HEK293 (cell line): ENCODE measurements at regions not wholly inside any gene's neighbourhood (a gene's known extent, or its start where the extent isn't known, plus 50 kb on each side); places are given as distances from the start of the nearest gene placed in this dataset.

Source experiments
- CTCF ChIA-PET: fragments of 350-600 bp; formaldehyde crosslinking; extraction: SDS; loops from one replicate; lab custom pipeline; 2021; ENCODE audit warnings: antibody characterized with exemption; lab: Yijun Ruan, JAX
- POLR2A ChIA-PET: fragments of 300-600 bp; formaldehyde crosslinking; extraction: SDS; loops from one replicate; lab custom pipeline; 2020; ENCODE audit warnings: antibody characterized with exemption, inconsistent platforms; lab: Yijun Ruan, JAX
- H3K27ac ChIP-seq: fragments of 200-500 bp; sonication (Bioruptor generic); 2 replicates; pipeline ENCODE4 v1.5.1; 2014; ENCODE audit warnings: low read depth, low read length, control low read depth, inconsistent platforms; ENCODE audit errors: extremely low read depth
- H3K36me3 ChIP-seq, 2 experiments: fragments of 200-500 bp in 1 of 2; sonication (Bioruptor generic) in 1 of 2; 1 replicate in 1 of 2; 2 replicates in 1 of 2; pipeline ENCODE4 v1.5.1; 2014 to 2017; ENCODE audit warnings: inconsistent platforms in 2 of 2, low read length in 2 of 2; ENCODE audit not compliant: control insufficient read depth in 2 of 2, insufficient read depth in 1 of 2
- H3K4me1 ChIP-seq: fragments of 200-500 bp; sonication (Bioruptor generic); 2 replicates; pipeline ENCODE4 v1.5.1; 2014; ENCODE audit warnings: mild to moderate bottlenecking, low read length, inconsistent platforms; ENCODE audit not compliant: control insufficient read depth, insufficient read depth
- H3K4me3 ChIP-seq: 2 replicates; pipeline ENCODE4 v1.5.1; 2011; ENCODE audit warnings: low read depth, mild to moderate bottlenecking, control low read depth, low read length, moderate library complexity
- H3K9me3 ChIP-seq: fragments of 200-500 bp; sonication (Bioruptor generic); 2 replicates; pipeline ENCODE4 v1.5.1; 2014; ENCODE audit warnings: low read depth, low read length, inconsistent platforms; ENCODE audit not compliant: control insufficient read depth, insufficient read depth
- CTCF ChIP-seq: fragments of 450-650 bp; formaldehyde crosslinking; IDR thresholded peaks from 2 replicates; pipeline ENCODE4 v1.5.1; 2016; ENCODE audit warnings: missing biosample characterization, missing genetic modification characterization
- ELK4 ChIP-seq: IDR thresholded peaks from 2 replicates; pipeline ENCODE4 v1.6.1; 2011; ENCODE audit warnings: mild to moderate bottlenecking, low read depth, low read length, borderline replicate concordance
- INSM2 ChIP-seq: fragments of 450-650 bp; formaldehyde crosslinking; IDR thresholded peaks from 2 replicates; pipeline ENCODE4 v1.5.1; 2016; ENCODE audit warnings: missing biosample characterization, missing genetic modification characterization
- PBX3 ChIP-seq: sonication (generic); formaldehyde crosslinking; IDR thresholded peaks from 2 replicates; pipeline ENCODE4 v1.8.1; 2022; ENCODE audit warnings: mild to moderate bottlenecking, moderate library complexity, missing genetic modification reagents
- SCRT2 ChIP-seq: fragments of 450-650 bp; formaldehyde crosslinking; IDR thresholded peaks from 2 replicates; pipeline ENCODE4 v1.5.1; 2016; ENCODE audit warnings: missing biosample characterization, missing genetic modification characterization
- ZBTB21 ChIP-seq: fragments of 450-650 bp; formaldehyde crosslinking; IDR thresholded peaks from 2 replicates; pipeline ENCODE4 v1.5.1; 2017; ENCODE audit warnings: missing biosample characterization, missing genetic modification characterization
- ZFHX2 ChIP-seq: fragments of 450-650 bp; formaldehyde crosslinking; conservative IDR thresholded peaks from 2 replicates; pipeline ENCODE4 v1.5.1; 2016; ENCODE audit warnings: missing biosample characterization, missing genetic modification characterization
- ZFP69B ChIP-seq: fragments of 450-650 bp; formaldehyde crosslinking; IDR thresholded peaks from 2 replicates; pipeline ENCODE4 v1.5.1; 2016; ENCODE audit warnings: missing biosample characterization, missing genetic modification characterization
- ZNF146 ChIP-seq: fragments of 450-650 bp; formaldehyde crosslinking; IDR thresholded peaks from 2 replicates; pipeline ENCODE4 v1.5.1; 2016; ENCODE audit warnings: missing biosample characterization, missing genetic modification characterization
- ZNF19 ChIP-seq: fragments of 450-650 bp; formaldehyde crosslinking; IDR thresholded peaks from 2 replicates; pipeline ENCODE4; 2016; ENCODE audit warnings: missing biosample characterization, missing genetic modification characterization, low read depth
- ZNF211 ChIP-seq: fragments of 450-650 bp; formaldehyde crosslinking; IDR thresholded peaks from 2 replicates; pipeline ENCODE4 v1.5.1; 2016; ENCODE audit warnings: low read depth, missing biosample characterization, missing genetic modification characterization
- ZNF37A ChIP-seq: fragments of 450-650 bp; IDR thresholded peaks from 2 replicates; pipeline ENCODE4 v1.5.1; 2018; ENCODE audit warnings: missing biosample characterization, missing genetic modification characterization
- ZNF394 ChIP-seq: fragments of 450-650 bp; formaldehyde crosslinking; IDR thresholded peaks from 2 replicates; pipeline ENCODE4 v1.5.1; 2016; ENCODE audit warnings: missing biosample characterization, missing genetic modification characterization, mild to moderate bottlenecking, moderate library complexity, borderline replicate concordance
- ZNF423 ChIP-seq: fragments of 450-650 bp; formaldehyde crosslinking; IDR thresholded peaks from 2 replicates; pipeline ENCODE4 v1.5.1; 2016; ENCODE audit warnings: missing biosample characterization, missing genetic modification characterization
- ZNF433 ChIP-seq: fragments of 450-650 bp; formaldehyde crosslinking; IDR thresholded peaks from 2 replicates; pipeline ENCODE4 v1.5.1; 2016; ENCODE audit warnings: missing biosample characterization, missing genetic modification characterization, low read depth
- ZNF513 ChIP-seq: fragments of 450-650 bp; IDR thresholded peaks from 2 replicates; pipeline ENCODE4 v1.5.1; 2018; ENCODE audit warnings: missing biosample characterization, missing genetic modification characterization
- ZNF600 ChIP-seq: fragments of 450-650 bp; formaldehyde crosslinking; IDR thresholded peaks from 2 replicates; pipeline ENCODE4 v1.5.1; 2016; ENCODE audit warnings: missing biosample characterization, missing genetic modification characterization
- ZNF624 ChIP-seq: fragments of 450-650 bp; formaldehyde crosslinking; IDR thresholded peaks from 2 replicates; pipeline ENCODE4 v1.5.1; 2017; ENCODE audit warnings: missing biosample characterization, missing genetic modification characterization

GRCh38 chr9:107213080-107213479, 70.0 kb upstream of the RAD23B start:
- POLR2A ChIA-PET = no interaction called here
- no peaks in the 10 kb centered on the region for H3K36me3 ChIP-seq
- no peaks in the 10 kb centered on the region for H3K4me1 ChIP-seq
- CTCF ChIA-PET = no interaction called here
- no peaks in the 10 kb centered on the region for H3K9me3 ChIP-seq
- no peak overlapping the region for H3K4me3 ChIP-seq
- TF ChIP-seq ZNF146 (tag by site-specific recombination) (no peak), ZFHX2 (tag by site-specific recombination) (0 out of 2 replicates have a peak, but pooled peaks have one; percentile 8)
- TF ChIP-seq, all 188 proteins: peak for 1
- no peak overlapping the region for H3K27ac ChIP-seq

- CTCF ChIA-PET = no interaction called here
- no peaks in the 10 kb centered on the region for H3K9me3 ChIP-seq
- no peak overlapping the region for H3K27ac ChIP-seq
- no peaks in the 10 kb centered on the region for H3K4me1 ChIP-seq
- no peaks in the 10 kb centered on the region for H3K36me3 ChIP-seq
- no peak overlapping the region for H3K4me3 ChIP-seq
- TF ChIP-seq ZNF513 (tag by site-specific recombination) = no peak
- TF ChIP-seq ZBTB21 = 0 out of 2 replicates have a peak, but pooled peaks have one; percentile 19
- no peak for TF ChIP-seq ZNF211 (tag by site-specific recombination)
- TF ChIP-seq ZNF37A = no peak
- no peak for TF ChIP-seq CTCF (tag by site-specific recombination)
- 0 out of 2 replicates have a peak, but pooled peaks have one; percentile 35 for TF ChIP-seq ZNF394 (tag by site-specific recombination)
- peak; percentile 67 for TF ChIP-seq ZNF600 (tag by site-specific recombination)
- TF ChIP-seq SCRT2 = peak; percentile 91
- POLR2A ChIA-PET = no interaction called here
Observed at GRCh38 chr9:107213561-107214028, 69.5 kb upstream of the RAD23B start.

GRCh38 chr9:107214381-107214780, 68.7 kb upstream of the RAD23B start:
- H3K4me1 ChIP-seq = no peaks in the 10 kb centered on the region
- no peaks in the 10 kb centered on the region for H3K9me3 ChIP-seq
- TF ChIP-seq ZNF423 (no peak), ZNF433 (no peak), ZNF624 (no peak), ELK4 (no peak), INSM2 (tag by site-specific recombination) (no peak), ZNF19 (no peak), ZFP69B (tag by site-specific recombination) (no peak), PBX3 (CRISPR knock-in tag) (no peak)
- H3K27ac ChIP-seq = no peak overlapping the region
- POLR2A ChIA-PET = no interaction called here
- CTCF ChIA-PET = no interaction called here
- H3K4me3 ChIP-seq = no peak overlapping the region
- H3K36me3 ChIP-seq = no peaks in the 10 kb centered on the region
